Tibial nerve (tissue), 4 donors: ENCODE measurements at regions not wholly inside any gene's neighbourhood (a gene's known extent, or its start where the extent isn't known, plus 50 kb on each side); places are given as distances from the start of the nearest gene placed in this dataset.

Source experiments
- CTCF ChIP-seq, 5 experiments: fragments of 200-600 bp in 3 of 5; fragments of 450-650 bp in 2 of 5; sonication (generic) in 3 of 5; IDR thresholded peaks; one replicate each; pipeline ENCODE4 v1.5.1; 2016 to 2019; ENCODE audit warnings: antibody characterized with exemption in 5 of 5, mild to moderate bottlenecking in 3 of 5, moderate library complexity in 2 of 5
- EP300 ChIP-seq, 2 donors: sonication (generic); formaldehyde crosslinking; IDR thresholded peaks; one replicate each; pipeline ENCODE4 v1.6.1; 2017; ENCODE audit warnings: antibody characterized with exemption in 2 of 2, mild to moderate bottlenecking in 1 of 2
- POLR2A ChIP-seq, 2 donors: fragments of 450-650 bp; IDR thresholded peaks; one replicate each; pipeline ENCODE4 v1.6.1; 2017; ENCODE audit warnings: antibody characterized with exemption in 2 of 2, mild to moderate bottlenecking in 2 of 2, moderate library complexity in 2 of 2

DNA sequence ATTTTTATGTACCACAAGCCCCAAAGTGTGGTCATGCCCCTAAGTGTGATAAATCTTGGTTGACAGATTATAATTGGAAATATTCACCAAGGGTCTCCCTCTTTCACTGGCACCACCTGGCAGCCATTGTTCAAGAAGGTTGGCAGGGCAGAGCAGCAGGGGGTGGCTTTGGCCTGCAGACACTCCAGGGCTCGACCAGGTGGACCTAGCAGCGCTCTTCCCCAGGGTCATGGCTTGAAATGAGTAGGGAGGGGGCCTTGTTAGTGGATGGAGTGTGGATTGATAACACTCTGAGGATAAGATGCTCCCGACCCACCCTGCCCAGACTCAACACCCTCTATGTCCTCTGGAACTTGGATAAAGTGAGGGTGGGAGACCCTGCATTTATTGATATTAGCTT is 58.2 kb upstream of the KLHL25 start:
- TF ChIP-seq POLR2A (IDR thresholded peaks at IDR 0.05) (no peak), CTCF (IDR thresholded peaks at IDR 0.05) (no peak), EP300 (IDR thresholded peaks at IDR 0.05) (no peak)
